ENCODE measurements at regions not wholly inside any gene's neighbourhood (a gene's known extent, or its start where the extent isn't known, plus 50 kb on each side); places are given as distances from the start of the nearest gene placed in this dataset.

GRCh38 chr10:118401708-118402193, 59.6 kb upstream of the FAM204A start:
- peaks cover 1% of the 10 kb centered on the region for H3K9me3 Mint-ChIP-seq
- no peak overlapping the region for H3K4me3 Mint-ChIP-seq
- no peak for TF ChIP-seq CTCF (IDR thresholded peaks at IDR 0.05)
- no peak for DNase-seq
- CTCF ChIA-PET: no interaction called here
- no peak overlapping the region for H3K27ac Mint-ChIP-seq
- intact Hi-C loops (cut with micrococcal nuclease): no loop called here
- H3K27me3 Mint-ChIP-seq: peaks cover 13% of the 10 kb centered on the region
- POLR2A ChIA-PET: no interaction called here
- H3K4me1 Mint-ChIP-seq (ENCODE audit: low read depth): no peaks in the 10 kb centered on the region
- ATAC-seq: no peak
- no peaks in the 10 kb centered on the region for H3K36me3 Mint-ChIP-seq (ENCODE audit: low read depth)

- ChIA-PET CTCF (no interaction called here), POLR2A (no interaction called here)
- no peak for DNase-seq
- Mint-ChIP-seq H3K4me3 (no peak overlapping the region), H3K27me3 (peaks cover 9% of the 10 kb centered on the region), H3K36me3 (ENCODE audit: low read depth) (no peaks in the 10 kb centered on the region), H3K9me3 (peaks cover 1% of the 10 kb centered on the region), H3K4me1 (ENCODE audit: low read depth) (no peaks in the 10 kb centered on the region), H3K27ac (no peak overlapping the region)
- ATAC-seq: no peak
- no peak for TF ChIP-seq CTCF (IDR thresholded peaks at IDR 0.05)
- intact Hi-C loops (cut with micrococcal nuclease): no loop called here
Measured at GRCh38 chr10:118397391-118397790, 55.3 kb upstream of the FAM204A start.

GRCh38 chr10:118395947-118396346, 53.8 kb upstream of the FAM204A start:
- ATAC-seq (no peak), DNase-seq (no peak)
- Mint-ChIP-seq H3K4me1 (ENCODE audit: low read depth) (no peaks in the 10 kb centered on the region), H3K4me3 (no peak overlapping the region), H3K36me3 (ENCODE audit: low read depth) (no peaks in the 10 kb centered on the region), H3K27ac (no peak overlapping the region), H3K9me3 (no peaks in the 10 kb centered on the region), H3K27me3 (peaks cover 14% of the 10 kb centered on the region)
- CTCF ChIA-PET: no interaction called here
- intact Hi-C loops (cut with micrococcal nuclease): no loop called here
- POLR2A ChIA-PET: no interaction called here
- no peak for TF ChIP-seq CTCF (IDR thresholded peaks at IDR 0.05)

GRCh38 chr10:118394301-118395200, 52.4 kb upstream of the FAM204A start:
- Mint-ChIP-seq H3K27ac (no peak overlapping the region), H3K36me3 (ENCODE audit: low read depth) (no peaks in the 10 kb centered on the region), H3K4me3 (no peak overlapping the region), H3K9me3 (no peaks in the 10 kb centered on the region), H3K4me1 (ENCODE audit: low read depth) (no peaks in the 10 kb centered on the region), H3K27me3 (peaks cover 21% of the 10 kb centered on the region)
- no peak for TF ChIP-seq CTCF (IDR thresholded peaks at IDR 0.05)
- intact Hi-C loops (cut with micrococcal nuclease): no loop called here
- ChIA-PET POLR2A (interaction anchor here (0.6 kb wide), 1 partner anchor 496 kb away, joined by 3 read pairs; no protein-coding TSS in a partner anchor), CTCF (no interaction called here)
- no peak for DNase-seq
- ATAC-seq: no peak

- no peak overlapping the region for H3K4me3 Mint-ChIP-seq
- DNase-seq (no peak), ATAC-seq (no peak)
- H3K4me1 Mint-ChIP-seq (ENCODE audit: low read depth): no peaks in the 10 kb centered on the region
- H3K27ac Mint-ChIP-seq: no peak overlapping the region
- no peak for TF ChIP-seq CTCF (IDR thresholded peaks at IDR 0.05)
- intact Hi-C loops (cut with micrococcal nuclease): no loop called here
- ChIA-PET CTCF (interaction anchor here (1.4 kb wide), 1 partner anchor 66 kb away, joined by 4 read pairs; no protein-coding TSS in a partner anchor), POLR2A (no interaction called here)
- no peaks in the 10 kb centered on the region for H3K36me3 Mint-ChIP-seq (ENCODE audit: low read depth)
- H3K9me3 Mint-ChIP-seq: peaks cover 3% of the 10 kb centered on the region
- H3K27me3 Mint-ChIP-seq: peaks cover 24% of the 10 kb centered on the region
Measured at GRCh38 chr10:118392761-118393160, 50.6 kb upstream of the FAM204A start.
